ENCODE measurements at regions not wholly inside any gene's neighbourhood (a gene's known extent, or its start where the extent isn't known, plus 50 kb on each side); places are given as distances from the start of the nearest gene placed in this dataset.

DNA sequence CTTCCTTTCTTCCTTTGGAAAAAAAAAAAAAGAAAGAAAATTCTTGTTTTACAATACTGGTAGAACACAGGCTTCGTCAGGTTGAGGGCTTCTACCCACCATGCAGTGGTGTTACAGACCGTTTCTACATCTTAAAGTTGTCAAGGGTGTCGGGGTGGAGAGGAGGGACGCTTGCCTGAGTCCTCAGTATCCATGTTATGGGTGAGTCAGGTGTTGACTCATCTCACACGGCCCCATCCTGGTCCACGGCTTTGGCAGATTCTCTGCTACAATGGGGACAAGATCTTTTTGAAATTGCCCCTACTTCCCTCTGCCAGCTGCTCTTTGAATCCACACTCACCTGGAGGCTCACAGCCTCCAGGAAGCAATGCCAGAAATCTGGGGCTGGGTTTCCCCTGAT lies 310.3 kb upstream of the ZFP42 start:
- H3K79me2 ChIP-seq (ENCODE audit: control insufficient read depth, insufficient read depth, low read length), result no peaks in the 10 kb centered on the region
- H4K20me1 ChIP-seq (ENCODE audit: control insufficient read depth, insufficient read depth, low read length, poor library complexity, severe bottlenecking), result no peaks in the 10 kb centered on the region
- TF ChIP-seq, protein P1, sequence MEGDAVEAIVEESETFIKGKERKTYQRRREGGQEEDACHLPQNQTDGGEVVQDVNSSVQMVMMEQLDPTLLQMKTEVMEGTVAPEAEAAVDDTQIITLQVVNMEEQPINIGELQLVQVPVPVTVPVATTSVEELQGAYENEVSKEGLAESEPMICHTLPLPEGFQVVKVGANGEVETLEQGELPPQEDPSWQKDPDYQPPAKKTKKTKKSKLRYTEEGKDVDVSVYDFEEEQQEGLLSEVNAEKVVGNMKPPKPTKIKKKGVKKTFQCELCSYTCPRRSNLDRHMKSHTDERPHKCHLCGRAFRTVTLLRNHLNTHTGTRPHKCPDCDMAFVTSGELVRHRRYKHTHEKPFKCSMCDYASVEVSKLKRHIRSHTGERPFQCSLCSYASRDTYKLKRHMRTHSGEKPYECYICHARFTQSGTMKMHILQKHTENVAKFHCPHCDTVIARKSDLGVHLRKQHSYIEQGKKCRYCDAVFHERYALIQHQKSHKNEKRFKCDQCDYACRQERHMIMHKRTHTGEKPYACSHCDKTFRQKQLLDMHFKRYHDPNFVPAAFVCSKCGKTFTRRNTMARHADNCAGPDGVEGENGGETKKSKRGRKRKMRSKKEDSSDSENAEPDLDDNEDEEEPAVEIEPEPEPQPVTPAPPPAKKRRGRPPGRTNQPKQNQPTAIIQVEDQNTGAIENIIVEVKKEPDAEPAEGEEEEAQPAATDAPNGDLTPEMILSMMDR (IDR thresholded peaks at IDR 0.05), result no peak
- TF ChIP-seq EZH2 (IDR thresholded peaks at IDR 0.05; ENCODE audit: borderline replicate concordance, insufficient read depth, low read depth, low read length, poor library complexity, severe bottlenecking), result no peak
- Mint-ChIP-seq H3K4me3 (no peak overlapping the region), H3K27ac (no peak overlapping the region), H3K4me1 (no peaks in the 10 kb centered on the region), H3K9me3 (ENCODE audit: insufficient read depth) (peaks cover 7% of the 10 kb centered on the region), H3K27me3 (no peaks in the 10 kb centered on the region)
- DNase-seq (no peak), ATAC-seq (ENCODE audit: low read depth) (no peak)
- H3K9me3 ChIP-seq (ENCODE audit: control extremely low read depth in 1 of 3, control insufficient read depth in 2 of 3, insufficient read depth in 1 of 3, low read length in 2 of 3), result peaks cover 0 to 10% (median 0%) of the 10 kb centered on the region in 3 donors
- no peaks in the 10 kb centered on the region for H3K4me1 ChIP-seq (ENCODE audit: control insufficient read depth in 2 of 2, insufficient read depth in 2 of 2, low read length in 2 of 2)
- 54% methylated on average over 5 of the region's 6 CpGs for WGBS (ENCODE audit: insufficient coverage)
- H3K36me3 ChIP-seq (replicated peaks in 1 of 2; ENCODE audit: control extremely low read depth in 1 of 2, control insufficient read depth in 1 of 2, extremely low read depth in 1 of 2, insufficient read depth in 2 of 2, low read length in 1 of 2), result no peaks in the 10 kb centered on the region
- no peak overlapping the region for H2AFZ ChIP-seq (ENCODE audit: insufficient read depth, low read depth, low read length, poor library complexity, severe bottlenecking)
- H3K4me2 ChIP-seq (replicated peaks; ENCODE audit: low read depth, low read length, poor library complexity, severe bottlenecking), result no peak overlapping the region
- no peak overlapping the region for H3K27ac ChIP-seq (ENCODE audit: low read length in 2 of 2)
- no peak overlapping the region for H3K9ac ChIP-seq (ENCODE audit: low read length)
- no peaks in the 10 kb centered on the region for H3K27me3 ChIP-seq (replicated peaks in 1 of 4; ENCODE audit: control extremely low read depth in 1 of 4, control insufficient read depth in 3 of 4, insufficient read depth in 4 of 4, low read length in 3 of 4)
- POLR2A ChIA-PET, result no interaction called here
- no peak overlapping the region for H3K4me3 ChIP-seq (ENCODE audit: control extremely low read depth in 1 of 5, extremely low read depth in 1 of 5, insufficient read depth in 1 of 5, low read depth in 2 of 5, low read length in 4 of 5)
- intact Hi-C loops (cut with micrococcal nuclease), result no loop called here
- CTCF ChIA-PET, result no interaction called here

DNA sequence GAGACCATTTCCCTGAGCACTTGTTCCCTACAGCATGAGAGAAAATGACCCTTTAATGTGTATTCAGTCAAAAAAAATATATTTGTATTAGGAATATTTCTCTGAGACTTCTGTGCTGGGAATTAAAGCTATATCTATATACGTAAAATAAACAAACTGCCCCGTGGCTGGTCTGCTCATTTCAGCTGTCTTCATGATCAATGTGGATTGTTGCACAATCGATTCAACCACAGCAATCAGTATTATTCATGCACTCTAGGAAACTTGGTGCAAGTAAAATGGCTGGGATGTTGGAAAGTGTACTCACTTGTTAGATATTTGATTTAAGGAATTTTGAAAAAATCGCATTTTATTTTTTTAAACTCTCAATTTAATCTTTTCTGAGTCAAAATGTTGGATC lies 307.9 kb upstream of the ZFP42 start:
- no peaks in the 10 kb centered on the region for H3K79me2 ChIP-seq (ENCODE audit: control insufficient read depth, insufficient read depth, low read length)
- POLR2A ChIA-PET, result no interaction called here
- no peaks in the 10 kb centered on the region for H4K20me1 ChIP-seq (ENCODE audit: control insufficient read depth, insufficient read depth, low read length, poor library complexity, severe bottlenecking)
- intact Hi-C loops (cut with micrococcal nuclease), result no loop called here
- TF ChIP-seq, protein P1 (IDR thresholded peaks at IDR 0.05), result no peak
- no peak for TF ChIP-seq EZH2 (IDR thresholded peaks at IDR 0.05; ENCODE audit: borderline replicate concordance, insufficient read depth, low read depth, low read length, poor library complexity, severe bottlenecking)
- peaks cover 0 to 3% (median 0%) of the 10 kb centered on the region in 3 donors for H3K9me3 ChIP-seq (ENCODE audit: control extremely low read depth in 1 of 3, control insufficient read depth in 2 of 3, insufficient read depth in 1 of 3, low read length in 2 of 3)
- H3K4me1 Mint-ChIP-seq, result no peaks in the 10 kb centered on the region
- H3K4me3 Mint-ChIP-seq, result no peak overlapping the region
- H3K27ac Mint-ChIP-seq, result no peak overlapping the region
- no peak for DNase-seq
- no peaks in the 10 kb centered on the region for H3K4me1 ChIP-seq (ENCODE audit: control insufficient read depth in 2 of 2, insufficient read depth in 2 of 2, low read length in 2 of 2)
- H3K9me3 Mint-ChIP-seq (ENCODE audit: insufficient read depth), result peaks cover 7% of the 10 kb centered on the region
- H3K4me2 ChIP-seq (replicated peaks; ENCODE audit: low read depth, low read length, poor library complexity, severe bottlenecking), result no peak overlapping the region
- WGBS (ENCODE audit: insufficient coverage), result no CpG with 5 or more reads among the region's 4 CpGs
- CTCF ChIA-PET, result no interaction called here
- H3K27me3 Mint-ChIP-seq, result no peaks in the 10 kb centered on the region
- H3K27me3 ChIP-seq (replicated peaks in 1 of 4; ENCODE audit: control extremely low read depth in 1 of 4, control insufficient read depth in 3 of 4, insufficient read depth in 4 of 4, low read length in 3 of 4), result no peaks in the 10 kb centered on the region
- H3K36me3 ChIP-seq (replicated peaks in 1 of 2; ENCODE audit: control extremely low read depth in 1 of 2, control insufficient read depth in 1 of 2, extremely low read depth in 1 of 2, insufficient read depth in 2 of 2, low read length in 1 of 2), result no peaks in the 10 kb centered on the region
- ATAC-seq (ENCODE audit: low read depth), result no peak
- H3K4me3 ChIP-seq (ENCODE audit: control extremely low read depth in 1 of 5, extremely low read depth in 1 of 5, insufficient read depth in 1 of 5, low read depth in 2 of 5, low read length in 4 of 5), result no peak overlapping the region
- H2AFZ ChIP-seq (ENCODE audit: insufficient read depth, low read depth, low read length, poor library complexity, severe bottlenecking), result no peak overlapping the region
- no peak overlapping the region for H3K9ac ChIP-seq (ENCODE audit: low read length)
- no peak overlapping the region for H3K27ac ChIP-seq (ENCODE audit: low read length in 2 of 2)

Data from B cell (primary cell).